Fibroblast of lung (primary cell): ENCODE measurements at regions not wholly inside any gene's neighbourhood (a gene's known extent, or its start where the extent isn't known, plus 50 kb on each side); places are given as distances from the start of the nearest gene placed in this dataset.

ENCODE experiments used
- DNase-seq, 2 donors: peaks; one replicate each; pipeline versions ENCODE4 v3.0.0 to v3.0.0-alpha.2; 2010; ENCODE audit warnings: low read depth in 2 of 2
- H2AFZ ChIP-seq: 2 replicates; pipeline ENCODE4 v1.5.1; 2012; ENCODE audit warnings: low read length, control low read depth, inconsistent platforms
- H3K27ac ChIP-seq: 2 replicates; pipeline ENCODE4 v1.5.1; 2011; ENCODE audit warnings: low read length, control low read depth; ENCODE audit not compliant: insufficient read depth
- H3K27me3 ChIP-seq: 2 replicates; pipeline ENCODE4 v1.5.1; 2011; ENCODE audit warnings: mild to moderate bottlenecking, low read length; ENCODE audit not compliant: control insufficient read depth, insufficient read depth
- H3K36me3 ChIP-seq: 2 replicates; pipeline ENCODE4 v1.5.1; 2011; ENCODE audit warnings: low read length; ENCODE audit not compliant: control insufficient read depth, insufficient read depth
- H3K4me1 ChIP-seq: 2 replicates; pipeline ENCODE4 v1.5.1; 2011; ENCODE audit warnings: low read length; ENCODE audit not compliant: control insufficient read depth, insufficient read depth; ENCODE audit errors: extremely low read depth
- H3K4me2 ChIP-seq: 2 replicates; pipeline ENCODE4 v1.5.1; 2011; ENCODE audit warnings: low read length, control low read depth; ENCODE audit not compliant: insufficient read depth; ENCODE audit errors: extremely low read depth
- H3K4me3 ChIP-seq, 4 experiments: fragments of 200-600 bp in 1 of 4; sonication (generic) in 1 of 4; replicated peaks in 1 of 4; 2 replicates each; pipeline ENCODE4 v1.5.1; 2011 to 2016; ENCODE audit warnings: low read length in 4 of 4, low read depth in 3 of 4, mild to moderate bottlenecking in 3 of 4, control low read depth in 2 of 4, inconsistent platforms in 1 of 4, mixed read lengths in 1 of 4; ENCODE audit not compliant: insufficient read depth in 1 of 4; ENCODE audit errors: control extremely low read depth in 1 of 4
- H3K79me2 ChIP-seq: 2 replicates; pipeline ENCODE4 v1.5.1; 2012; ENCODE audit warnings: mild to moderate bottlenecking, low read length, inconsistent platforms; ENCODE audit not compliant: control insufficient read depth, insufficient read depth
- H3K9ac ChIP-seq: 2 replicates; pipeline ENCODE4 v1.5.1; 2011; ENCODE audit warnings: mild to moderate bottlenecking, low read length, control low read depth; ENCODE audit not compliant: insufficient read depth
- H3K9me3 ChIP-seq: 2 replicates; pipeline ENCODE4 v1.5.1; 2012; ENCODE audit warnings: low read depth, low read length; ENCODE audit not compliant: control insufficient read depth, insufficient read depth
- H4K20me1 ChIP-seq: 2 replicates; pipeline ENCODE4 v1.5.1; 2011; ENCODE audit warnings: low read length; ENCODE audit not compliant: control insufficient read depth, insufficient read depth; ENCODE audit errors: extremely low read depth
- CTCF ChIP-seq, 2 donors: IDR thresholded peaks in 1 of 2; conservative IDR thresholded peaks in 1 of 2; 1 replicate in 1 of 2; 2 replicates in 1 of 2; pipeline ENCODE4 v1.5.1; 2011 to 2012; ENCODE audit warnings: low read length in 2 of 2, control low read depth in 1 of 2, inconsistent platforms in 1 of 2, low read depth in 1 of 2, mild to moderate bottlenecking in 1 of 2
- EZH2 ChIP-seq: IDR thresholded peaks from 2 replicates; pipeline ENCODE4 v1.5.1; 2012; ENCODE audit warnings: low read length, control low read depth, mild to moderate bottlenecking; ENCODE audit errors: missing control alignments

- H3K27me3 ChIP-seq, result no peaks in the 10 kb centered on the region
- no peak for TF ChIP-seq EZH2
- no peak for TF ChIP-seq CTCF (conservative IDR thresholded peaks at IDR 0.05 in 1 of 2, IDR thresholded peaks at IDR 0.05 in 1 of 2; ENCODE audit: low read depth in 1 of 2, low read length in 2 of 2)
- no peak overlapping the region for H3K4me2 ChIP-seq
- no peaks in the 10 kb centered on the region for H3K4me1 ChIP-seq
- no peak overlapping the region for H3K4me3 ChIP-seq
- H2AFZ ChIP-seq, result no peak overlapping the region
- DNase-seq, result no peak
- H3K79me2 ChIP-seq, result no peaks in the 10 kb centered on the region
- no peaks in the 10 kb centered on the region for H3K9me3 ChIP-seq
- H4K20me1 ChIP-seq, result no peaks in the 10 kb centered on the region
- H3K36me3 ChIP-seq, result no peaks in the 10 kb centered on the region
- no peak overlapping the region for H3K9ac ChIP-seq
- no peak overlapping the region for H3K27ac ChIP-seq
Measured at GRCh38 chr22:25437414-25438160, 126.9 kb upstream of the GRK3 start.

GRCh38 chr22:25447067-25447685 is 117.3 kb upstream of the GRK3 start:
- H3K9me3 ChIP-seq, result no peaks in the 10 kb centered on the region
- peaks cover 2% of the 10 kb centered on the region for H3K4me1 ChIP-seq
- H3K4me2 ChIP-seq, result no peak overlapping the region
- H3K36me3 ChIP-seq, result no peaks in the 10 kb centered on the region
- no peak for DNase-seq
- no peaks in the 10 kb centered on the region for H4K20me1 ChIP-seq
- no peak overlapping the region for H3K9ac ChIP-seq
- H3K4me3 ChIP-seq, result no peak overlapping the region
- H3K27me3 ChIP-seq, result no peaks in the 10 kb centered on the region
- no peak overlapping the region for H2AFZ ChIP-seq
- H3K79me2 ChIP-seq, result peaks cover 43% of the 10 kb centered on the region
- no peak overlapping the region for H3K27ac ChIP-seq
- TF ChIP-seq CTCF (conservative IDR thresholded peaks at IDR 0.05 in 1 of 2, IDR thresholded peaks at IDR 0.05 in 1 of 2; ENCODE audit: low read depth in 1 of 2, low read length in 2 of 2), result no peak
- TF ChIP-seq EZH2, result no peak

DNA sequence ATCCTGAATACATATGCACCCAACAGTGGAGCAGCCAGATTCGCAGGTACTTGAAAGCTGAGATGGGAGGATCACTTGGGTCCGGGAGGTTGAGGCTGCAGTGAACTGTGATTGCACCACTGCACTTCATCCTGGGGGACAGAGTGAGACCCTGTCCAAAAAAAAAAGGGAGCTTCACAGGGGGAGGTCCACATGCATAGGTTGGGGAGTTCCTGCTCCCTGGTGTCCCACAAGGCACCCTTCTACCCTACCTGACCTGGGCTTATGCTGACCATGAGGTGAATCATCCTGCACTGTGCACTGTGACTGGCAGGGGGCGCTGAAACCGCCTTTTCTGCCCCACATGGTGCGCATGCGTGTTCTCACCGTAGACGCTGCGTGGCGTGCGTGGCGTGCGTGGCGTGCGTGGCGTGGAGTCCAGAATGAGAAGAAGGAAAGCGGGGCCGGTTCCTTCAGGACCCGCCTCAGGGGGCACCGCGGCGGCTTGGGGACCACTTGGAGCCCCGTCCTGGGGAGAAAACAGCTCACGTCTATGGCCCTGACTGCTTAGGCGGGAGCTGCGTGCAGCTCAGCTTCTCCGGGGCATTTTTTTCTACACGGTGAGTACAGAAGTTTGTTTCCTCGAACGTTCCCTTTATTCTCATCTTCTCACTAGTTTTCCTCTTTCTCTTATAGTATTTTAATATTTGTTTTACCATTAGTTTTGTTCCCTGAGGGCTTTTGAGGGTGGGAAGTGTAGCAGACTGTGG is 116.6 kb upstream of the GRK3 start:
- Histone ChIP-seq H3K4me3 (peak overlapping the region; percentile 81 to 99 (median 86)), H3K4me1 (peaks cover 2% of the 10 kb centered on the region), H3K4me2 (peak overlapping the region; percentile 90), H3K27me3 (no peaks in the 10 kb centered on the region), H3K9ac (peak overlapping the region; percentile 83), H3K9me3 (no peaks in the 10 kb centered on the region), H3K27ac (peak overlapping the region; percentile 81), H2AFZ (peak overlapping the region; percentile 34), H3K36me3 (no peaks in the 10 kb centered on the region), H4K20me1 (no peaks in the 10 kb centered on the region), H3K79me2 (peaks cover 50% of the 10 kb centered on the region)
- DNase-seq, result peak; percentile 64 to 76
- TF ChIP-seq CTCF (conservative IDR thresholded peaks at IDR 0.05 in 1 of 2, IDR thresholded peaks at IDR 0.05 in 1 of 2; ENCODE audit: low read depth in 1 of 2, low read length in 2 of 2) (peak; percentile 84 to 94), EZH2 (no peak)
